ENCODE measurements at regions not wholly inside any gene's neighbourhood (a gene's known extent, or its start where the extent isn't known, plus 50 kb on each side); places are given as distances from the start of the nearest gene placed in this dataset.

GRCh38 chr20:57869951-57870315 lies 160.1 kb upstream of the PMEPA1 start:
- no peak for TF ChIP-seq POLR2AphosphoS5 (IDR thresholded peaks at IDR 0.05; ENCODE audit: low read depth, low read length)
- TF ChIP-seq, protein P1, sequence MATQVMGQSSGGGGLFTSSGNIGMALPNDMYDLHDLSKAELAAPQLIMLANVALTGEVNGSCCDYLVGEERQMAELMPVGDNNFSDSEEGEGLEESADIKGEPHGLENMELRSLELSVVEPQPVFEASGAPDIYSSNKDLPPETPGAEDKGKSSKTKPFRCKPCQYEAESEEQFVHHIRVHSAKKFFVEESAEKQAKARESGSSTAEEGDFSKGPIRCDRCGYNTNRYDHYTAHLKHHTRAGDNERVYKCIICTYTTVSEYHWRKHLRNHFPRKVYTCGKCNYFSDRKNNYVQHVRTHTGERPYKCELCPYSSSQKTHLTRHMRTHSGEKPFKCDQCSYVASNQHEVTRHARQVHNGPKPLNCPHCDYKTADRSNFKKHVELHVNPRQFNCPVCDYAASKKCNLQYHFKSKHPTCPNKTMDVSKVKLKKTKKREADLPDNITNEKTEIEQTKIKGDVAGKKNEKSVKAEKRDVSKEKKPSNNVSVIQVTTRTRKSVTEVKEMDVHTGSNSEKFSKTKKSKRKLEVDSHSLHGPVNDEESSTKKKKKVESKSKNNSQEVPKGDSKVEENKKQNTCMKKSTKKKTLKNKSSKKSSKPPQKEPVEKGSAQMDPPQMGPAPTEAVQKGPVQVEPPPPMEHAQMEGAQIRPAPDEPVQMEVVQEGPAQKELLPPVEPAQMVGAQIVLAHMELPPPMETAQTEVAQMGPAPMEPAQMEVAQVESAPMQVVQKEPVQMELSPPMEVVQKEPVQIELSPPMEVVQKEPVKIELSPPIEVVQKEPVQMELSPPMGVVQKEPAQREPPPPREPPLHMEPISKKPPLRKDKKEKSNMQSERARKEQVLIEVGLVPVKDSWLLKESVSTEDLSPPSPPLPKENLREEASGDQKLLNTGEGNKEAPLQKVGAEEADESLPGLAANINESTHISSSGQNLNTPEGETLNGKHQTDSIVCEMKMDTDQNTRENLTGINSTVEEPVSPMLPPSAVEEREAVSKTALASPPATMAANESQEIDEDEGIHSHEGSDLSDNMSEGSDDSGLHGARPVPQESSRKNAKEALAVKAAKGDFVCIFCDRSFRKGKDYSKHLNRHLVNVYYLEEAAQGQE (IDR thresholded peaks at IDR 0.05; ENCODE audit: insufficient read depth in 1 of 2, low read depth in 2 of 2, low read length in 2 of 2): no peak
- TF ChIP-seq TAF1 (IDR thresholded peaks at IDR 0.05; ENCODE audit: borderline replicate concordance, insufficient read depth, low read length): no peak
